GM12875 (cell line): ENCODE measurements at regions not wholly inside any gene's neighbourhood (a gene's known extent, or its start where the extent isn't known, plus 50 kb on each side); places are given as distances from the start of the nearest gene placed in this dataset.

Experiments used
- H3K4me3 ChIP-seq: one replicate; pipeline ENCODE4 v1.5.1; 2011; ENCODE audit warnings: low read depth, low read length, control low read depth
- TF ChIP-seq, protein P1 (sequence below): IDR thresholded peaks from 2 replicates; pipeline ENCODE4 v1.5.1; 2011; ENCODE audit warnings: low read depth, mild to moderate bottlenecking, control low read depth, inconsistent platforms, low read length, moderate library complexity, borderline replicate concordance; ENCODE audit not compliant: insufficient read depth

DNA sequence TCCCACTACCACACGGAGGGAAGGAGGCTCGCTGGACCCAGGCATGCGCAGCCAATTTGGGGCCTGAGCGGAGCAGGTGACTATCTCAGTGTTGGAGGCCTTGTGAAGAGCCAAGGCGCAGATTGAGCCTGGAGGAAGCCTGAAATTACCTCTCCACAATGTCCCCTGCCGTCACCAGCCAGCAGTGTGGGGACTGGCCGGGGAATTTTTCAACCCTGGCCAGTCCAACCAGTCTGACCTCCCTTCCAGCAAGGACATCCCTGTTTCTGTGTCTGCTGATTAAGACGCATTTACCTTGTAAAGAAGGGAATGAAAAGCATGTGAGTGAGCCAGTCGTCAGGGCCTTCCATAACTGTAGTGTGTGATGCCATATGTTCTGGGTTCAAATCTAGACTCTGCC, 198.1 kb upstream of the IRX3 start:
- TF ChIP-seq, protein P1, sequence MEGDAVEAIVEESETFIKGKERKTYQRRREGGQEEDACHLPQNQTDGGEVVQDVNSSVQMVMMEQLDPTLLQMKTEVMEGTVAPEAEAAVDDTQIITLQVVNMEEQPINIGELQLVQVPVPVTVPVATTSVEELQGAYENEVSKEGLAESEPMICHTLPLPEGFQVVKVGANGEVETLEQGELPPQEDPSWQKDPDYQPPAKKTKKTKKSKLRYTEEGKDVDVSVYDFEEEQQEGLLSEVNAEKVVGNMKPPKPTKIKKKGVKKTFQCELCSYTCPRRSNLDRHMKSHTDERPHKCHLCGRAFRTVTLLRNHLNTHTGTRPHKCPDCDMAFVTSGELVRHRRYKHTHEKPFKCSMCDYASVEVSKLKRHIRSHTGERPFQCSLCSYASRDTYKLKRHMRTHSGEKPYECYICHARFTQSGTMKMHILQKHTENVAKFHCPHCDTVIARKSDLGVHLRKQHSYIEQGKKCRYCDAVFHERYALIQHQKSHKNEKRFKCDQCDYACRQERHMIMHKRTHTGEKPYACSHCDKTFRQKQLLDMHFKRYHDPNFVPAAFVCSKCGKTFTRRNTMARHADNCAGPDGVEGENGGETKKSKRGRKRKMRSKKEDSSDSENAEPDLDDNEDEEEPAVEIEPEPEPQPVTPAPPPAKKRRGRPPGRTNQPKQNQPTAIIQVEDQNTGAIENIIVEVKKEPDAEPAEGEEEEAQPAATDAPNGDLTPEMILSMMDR = no peak

DNA sequence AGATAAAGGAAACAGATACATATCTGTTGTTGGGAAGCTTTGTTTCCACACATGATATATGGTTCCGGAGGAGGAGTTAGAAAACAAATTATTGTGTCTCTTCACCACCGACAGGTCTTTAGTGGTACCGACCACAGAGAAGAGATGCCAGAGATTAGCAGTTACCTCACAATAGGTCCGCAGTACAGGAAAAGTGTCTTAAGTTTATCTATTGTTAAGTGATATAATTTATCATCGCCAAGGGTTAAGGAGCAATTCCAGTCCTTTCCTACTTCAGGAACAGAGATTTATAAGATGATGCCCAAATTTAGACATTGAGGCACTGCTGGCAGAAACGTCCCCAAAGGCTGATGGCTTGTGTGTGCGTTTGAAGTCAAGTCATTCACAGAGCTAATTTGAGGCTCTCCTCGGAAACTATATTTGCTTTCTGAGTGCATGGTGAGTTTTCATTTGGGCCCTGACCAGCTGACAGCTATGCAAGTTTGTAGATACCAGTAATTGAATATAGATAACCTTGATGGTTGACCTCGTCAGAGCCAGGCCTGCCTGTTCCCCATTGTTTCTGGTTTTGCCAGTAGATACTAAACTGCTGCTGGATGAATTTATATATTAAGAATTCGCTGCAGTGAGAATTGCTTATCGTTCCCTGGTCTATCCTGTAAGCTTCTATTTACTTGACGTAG, 196.4 kb upstream of the IRX3 start:
- H3K4me3 ChIP-seq = no peak overlapping the region
- TF ChIP-seq, protein P1 = no peak

More for the DNA sequence above, 198.1 kb upstream of the IRX3 start:
- H3K4me3 ChIP-seq = no peak overlapping the region

DNA sequence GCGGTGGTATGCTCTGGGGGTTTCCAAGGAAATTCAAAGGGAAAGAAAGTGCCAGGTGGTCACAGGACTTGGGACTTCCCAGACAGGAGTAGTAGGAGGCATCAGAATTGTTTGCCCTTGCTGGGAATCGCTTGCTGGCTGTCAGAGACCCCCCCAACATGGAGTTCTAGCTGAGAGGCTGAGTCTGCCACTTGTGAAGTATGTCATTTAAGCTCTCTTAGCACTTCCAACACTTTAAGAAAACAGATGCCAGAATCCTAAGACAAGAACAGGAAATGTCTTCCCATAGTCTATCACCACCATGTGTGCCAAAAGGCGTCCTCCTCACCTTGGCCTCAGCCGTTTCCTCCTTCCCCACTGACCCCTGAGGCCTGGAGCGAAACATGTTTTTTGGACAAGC, 193.8 kb upstream of the IRX3 start:
- TF ChIP-seq, protein P1 = no peak

DNA sequence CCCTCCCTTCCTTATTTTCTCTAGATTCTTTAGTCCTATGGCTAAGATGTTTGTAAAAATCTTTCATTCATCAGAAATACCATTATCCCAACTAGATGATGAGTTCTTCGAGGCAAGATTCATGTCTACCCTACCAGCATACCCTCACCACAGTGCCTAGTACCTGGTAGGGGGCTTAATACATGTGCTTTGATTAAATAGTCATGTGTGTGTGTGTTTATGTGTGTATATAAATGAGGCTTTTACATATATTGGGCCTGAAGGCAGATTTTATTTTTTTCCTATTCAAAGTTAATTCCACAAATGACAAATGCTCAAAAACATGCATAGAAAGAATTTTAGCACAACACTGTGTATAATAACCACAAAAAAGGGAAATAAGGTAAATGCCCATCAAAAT, 193.0 kb upstream of the IRX3 start:
- TF ChIP-seq, protein P1 = no peak
- no peak overlapping the region for H3K4me3 ChIP-seq

More for the DNA sequence above, 193.8 kb upstream of the IRX3 start:
- H3K4me3 ChIP-seq = no peak overlapping the region

DNA sequence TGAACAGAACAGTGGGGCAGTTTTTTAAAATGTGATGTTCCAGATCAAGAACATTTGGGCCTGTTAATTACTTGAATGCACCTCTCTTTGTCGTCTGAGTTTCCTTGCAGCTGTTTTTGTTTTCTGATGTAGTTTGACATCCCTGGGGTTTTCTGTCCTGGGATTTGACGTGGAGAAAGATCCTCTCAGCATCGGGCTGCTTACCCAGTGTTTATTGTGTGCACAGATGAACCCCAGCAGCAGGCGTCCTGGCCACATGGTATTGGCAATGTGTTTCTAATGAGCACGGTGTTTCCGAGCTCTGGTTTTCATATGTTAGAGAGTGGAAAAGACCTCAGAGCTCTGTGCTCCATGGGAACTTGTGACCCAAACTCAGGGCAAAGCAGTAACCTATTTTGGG, 191.1 kb upstream of the IRX3 start:
- no peak overlapping the region for H3K4me3 ChIP-seq
- TF ChIP-seq, protein P1 = no peak

DNA sequence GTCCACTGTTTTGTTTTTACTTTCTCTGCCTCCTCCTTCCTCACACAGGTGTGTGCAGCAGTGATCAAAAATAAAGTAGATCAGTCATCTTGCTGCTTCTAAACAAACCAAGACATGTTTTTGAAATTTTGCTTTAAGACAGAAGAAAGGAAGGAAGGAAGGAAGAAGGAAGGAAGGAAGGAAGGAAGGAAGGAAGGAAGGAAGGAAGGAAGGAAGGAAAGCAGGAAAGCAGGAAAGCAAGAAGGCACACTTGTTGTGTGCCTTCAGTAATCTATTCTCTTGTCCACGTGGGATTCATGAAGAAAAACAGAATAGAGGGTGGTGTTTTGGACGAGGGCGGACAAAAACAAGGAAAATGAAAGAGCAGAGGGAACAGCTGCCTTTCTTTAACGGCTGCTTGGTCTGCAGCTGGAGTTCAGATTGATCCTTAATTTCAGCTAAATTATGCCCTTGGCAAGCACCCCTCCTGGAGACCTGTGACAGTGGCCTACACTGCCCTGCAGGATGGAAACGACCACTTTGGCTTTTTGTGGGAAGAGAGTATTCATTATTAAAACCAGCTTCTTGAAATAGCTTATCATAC, 188.5 kb upstream of the IRX3 start:
- TF ChIP-seq, protein P1 = no peak

More for the DNA sequence above, 188.5 kb upstream of the IRX3 start:
- H3K4me3 ChIP-seq = no peak overlapping the region
